MM.1S (cell line): ENCODE measurements at regions not wholly inside any gene's neighbourhood (a gene's known extent, or its start where the extent isn't known, plus 50 kb on each side); places are given as distances from the start of the nearest gene placed in this dataset.

Source experiments
- DNase-seq: peaks from one replicate; pipeline ENCODE4 v3.0.0-alpha.2; 2015
- H2AFZ ChIP-seq: fragments of 300-600 bp; sonication (generic); 2 replicates; pipeline ENCODE4 v1.6.0; 2016; ENCODE audit warnings: antibody characterized with exemption, low read length
- H3F3A ChIP-seq: fragments of 300-600 bp; sonication (generic); 2 replicates; pipeline ENCODE4 v1.6.1; 2016; ENCODE audit warnings: mild to moderate bottlenecking, antibody characterized with exemption, low read length, moderate library complexity, mixed read lengths; ENCODE audit not compliant: insufficient read depth
- H3K27ac ChIP-seq: fragments of 300-600 bp; sonication (generic); 2 replicates; pipeline ENCODE4 v1.5.1; 2016; ENCODE audit warnings: mild to moderate bottlenecking, low read length
- H3K27me3 ChIP-seq: fragments of 300-600 bp; sonication (generic); replicated peaks from 2 replicates; pipeline ENCODE4 v1.6.0; 2016; ENCODE audit warnings: low read length; ENCODE audit not compliant: insufficient read depth
- H3K36me3 ChIP-seq: fragments of 300-600 bp; sonication (generic); replicated peaks from 2 replicates; pipeline ENCODE4 v1.6.1; 2016; ENCODE audit warnings: mild to moderate bottlenecking, low read length, mixed read lengths; ENCODE audit not compliant: insufficient read depth
- H3K4me1 ChIP-seq: fragments of 300-600 bp; sonication (generic); 2 replicates; pipeline ENCODE4 v1.6.1; 2016; ENCODE audit warnings: low read length, mixed read lengths
- H3K4me2 ChIP-seq: fragments of 300-600 bp; sonication (generic); 2 replicates; pipeline ENCODE4 v1.6.0; 2016; ENCODE audit warnings: low read depth, low read length
- H3K4me3 ChIP-seq: fragments of 300-600 bp; sonication (generic); 2 replicates; pipeline ENCODE4 v1.5.1; 2016; ENCODE audit warnings: low read length, mixed read lengths
- H3K79me2 ChIP-seq: fragments of 300-600 bp; sonication (generic); 2 replicates; pipeline ENCODE4 v1.6.1; 2016; ENCODE audit warnings: mixed run types, low read length, mixed read lengths
- H3K9ac ChIP-seq: fragments of 300-600 bp; sonication (generic); 2 replicates; pipeline ENCODE4 v1.6.1; 2016; ENCODE audit warnings: low read length, mixed read lengths
- H3K9me2 ChIP-seq: fragments of 300-600 bp; sonication (generic); replicated peaks from 2 replicates; pipeline ENCODE4 v1.6.1; 2016; ENCODE audit warnings: mild to moderate bottlenecking, low read length, mixed read lengths; ENCODE audit not compliant: insufficient read depth
- H3K9me3 ChIP-seq: fragments of 300-600 bp; sonication (generic); replicated peaks from 2 replicates; pipeline ENCODE4 v1.6.1; 2016; ENCODE audit warnings: mild to moderate bottlenecking, low read length, mixed read lengths; ENCODE audit not compliant: insufficient read depth
- H4K20me1 ChIP-seq: fragments of 300-600 bp; sonication (generic); 2 replicates; pipeline ENCODE4 v1.6.1; 2016; ENCODE audit warnings: mild to moderate bottlenecking, low read length, moderate library complexity, mixed read lengths; ENCODE audit not compliant: insufficient read depth
- CTCF ChIP-seq: fragments of 300-600 bp; sonication (generic); IDR thresholded peaks from 2 replicates; pipeline ENCODE4 v1.5.1; 2016; ENCODE audit warnings: antibody characterized with exemption, low read length, mixed read lengths
- EZH2 ChIP-seq: fragments of 300-600 bp; sonication (generic); optimal IDR thresholded peaks from 2 replicates; pipeline ENCODE3; 2017; ENCODE audit warnings: low read depth, mild to moderate bottlenecking, antibody characterized with exemption, low read length, mixed read lengths
- EZH2phosphoT487 ChIP-seq: fragments of 300-600 bp; sonication (generic); IDR thresholded peaks from 2 replicates; pipeline ENCODE4 v1.6.1; 2018; ENCODE audit warnings: antibody characterized with exemption, low read length

- no peak overlapping the region for H3K4me3 ChIP-seq
- H3F3A ChIP-seq = no peaks in the 10 kb centered on the region
- H3K27me3 ChIP-seq = no peaks in the 10 kb centered on the region
- TF ChIP-seq EZH2phosphoT487 = no peak
- TF ChIP-seq CTCF = no peak
- no peak for TF ChIP-seq EZH2
- no peaks in the 10 kb centered on the region for H3K9me3 ChIP-seq
- no peak overlapping the region for H2AFZ ChIP-seq
- DNase-seq = no peak
- no peaks in the 10 kb centered on the region for H3K79me2 ChIP-seq
- no peak overlapping the region for H3K9ac ChIP-seq
- H3K4me2 ChIP-seq = no peak overlapping the region
- no peaks in the 10 kb centered on the region for H4K20me1 ChIP-seq
- H3K4me1 ChIP-seq = no peaks in the 10 kb centered on the region
- H3K27ac ChIP-seq = no peak overlapping the region
- no peaks in the 10 kb centered on the region for H3K36me3 ChIP-seq
- no peaks in the 10 kb centered on the region for H3K9me2 ChIP-seq
Observed at GRCh38 chr5:145385276-145385675, 449.9 kb downstream of the PRELID2 start.

- DNase-seq = no peak
- Histone ChIP-seq H3K9me3 (no peaks in the 10 kb centered on the region), H4K20me1 (no peaks in the 10 kb centered on the region), H3K4me1 (no peaks in the 10 kb centered on the region), H3K4me2 (no peak overlapping the region), H3F3A (no peaks in the 10 kb centered on the region), H2AFZ (no peak overlapping the region), H3K4me3 (no peak overlapping the region), H3K9me2 (no peaks in the 10 kb centered on the region), H3K9ac (no peak overlapping the region), H3K27ac (no peak overlapping the region), H3K27me3 (no peaks in the 10 kb centered on the region), H3K79me2 (no peaks in the 10 kb centered on the region), H3K36me3 (no peaks in the 10 kb centered on the region)
- TF ChIP-seq EZH2phosphoT487 (no peak), CTCF (no peak), EZH2 (no peak)
Observed at GRCh38 chr5:145378226-145378625, 456.9 kb downstream of the PRELID2 start.

- no peaks in the 10 kb centered on the region for H3K79me2 ChIP-seq
- H3K27ac ChIP-seq = no peak overlapping the region
- no peak overlapping the region for H3K4me2 ChIP-seq
- no peaks in the 10 kb centered on the region for H3K27me3 ChIP-seq
- H3F3A ChIP-seq = no peaks in the 10 kb centered on the region
- no peak overlapping the region for H3K4me3 ChIP-seq
- no peaks in the 10 kb centered on the region for H3K9me2 ChIP-seq
- H3K9me3 ChIP-seq = no peaks in the 10 kb centered on the region
- no peak overlapping the region for H3K9ac ChIP-seq
- TF ChIP-seq EZH2phosphoT487 (no peak), EZH2 (no peak), CTCF (no peak)
- H4K20me1 ChIP-seq = no peaks in the 10 kb centered on the region
- no peaks in the 10 kb centered on the region for H3K36me3 ChIP-seq
- H2AFZ ChIP-seq = no peak overlapping the region
- DNase-seq = no peak
- no peaks in the 10 kb centered on the region for H3K4me1 ChIP-seq
Observed at GRCh38 chr5:145375521-145375920, 459.6 kb downstream of the PRELID2 start.

GRCh38 chr5:145365464-145365863 is 469.7 kb downstream of the PRELID2 start:
- Histone ChIP-seq H3K4me2 (no peak overlapping the region), H3K9me3 (no peaks in the 10 kb centered on the region), H2AFZ (no peak overlapping the region), H3F3A (no peaks in the 10 kb centered on the region), H4K20me1 (no peaks in the 10 kb centered on the region), H3K27me3 (no peaks in the 10 kb centered on the region), H3K27ac (no peak overlapping the region), H3K9me2 (no peaks in the 10 kb centered on the region), H3K79me2 (no peaks in the 10 kb centered on the region), H3K9ac (no peak overlapping the region), H3K4me1 (no peaks in the 10 kb centered on the region), H3K4me3 (no peak overlapping the region), H3K36me3 (no peaks in the 10 kb centered on the region)
- TF ChIP-seq EZH2 (no peak), CTCF (no peak), EZH2phosphoT487 (no peak)
- no peak for DNase-seq
